Activated CD4-positive, alpha-beta memory T cell treated with anti-CD3 and anti-CD28 coated beads for 36 hours (primary cell): ENCODE measurements at regions not wholly inside any gene's neighbourhood (a gene's known extent, or its start where the extent isn't known, plus 50 kb on each side); places are given as distances from the start of the nearest gene placed in this dataset.
"Not testable (repeated sequence)": the region's sequence is repeated elsewhere in the genome, so short reads cannot be mapped to it uniquely, and the experiment has no call there.

Source experiments
- CTCF ChIA-PET: fragments of 350-600 bp; sonication (Branson Sonifier 250); formaldehyde crosslinking; loops from one replicate; lab custom pipeline; 2021; ENCODE audit warnings: antibody characterized with exemption, inconsistent platforms; lab: Charles Lee
- POLR2A ChIA-PET: fragments of 350-600 bp; sonication (Branson Sonifier 250); formaldehyde crosslinking; loops from one replicate; lab custom pipeline; 2021; ENCODE audit warnings: antibody characterized with exemption; lab: Charles Lee
- DNase-seq: peaks from one replicate; pipeline ENCODE4 v3.0.0-alpha.2; 2020
- H3K27ac Mint-ChIP-seq: one replicate; pipeline ENCODE4 v1.8.0; 2021; ENCODE audit warnings: mixed read lengths
- H3K27me3 Mint-ChIP-seq: one replicate; pipeline ENCODE4 v1.8.0; 2021; ENCODE audit warnings: mixed read lengths
- H3K36me3 Mint-ChIP-seq: one replicate; pipeline ENCODE4 v1.8.0; 2021; ENCODE audit warnings: mixed read lengths
- H3K4me1 Mint-ChIP-seq: one replicate; pipeline ENCODE4 v1.8.0; 2021; ENCODE audit warnings: low read depth, mixed read lengths
- H3K4me3 Mint-ChIP-seq: one replicate; pipeline ENCODE4 v1.8.0; 2021; ENCODE audit warnings: mild to moderate bottlenecking, mixed read lengths
- H3K9me3 Mint-ChIP-seq: one replicate; pipeline ENCODE4 v1.8.0; 2021; ENCODE audit warnings: mixed read lengths
- intact Hi-C: fragments of 100-400 bp; cut with micrococcal nuclease; formaldehyde crosslinking; loops from one replicate; pipeline ENCODE4 v1.15.1; 2023

DNA sequence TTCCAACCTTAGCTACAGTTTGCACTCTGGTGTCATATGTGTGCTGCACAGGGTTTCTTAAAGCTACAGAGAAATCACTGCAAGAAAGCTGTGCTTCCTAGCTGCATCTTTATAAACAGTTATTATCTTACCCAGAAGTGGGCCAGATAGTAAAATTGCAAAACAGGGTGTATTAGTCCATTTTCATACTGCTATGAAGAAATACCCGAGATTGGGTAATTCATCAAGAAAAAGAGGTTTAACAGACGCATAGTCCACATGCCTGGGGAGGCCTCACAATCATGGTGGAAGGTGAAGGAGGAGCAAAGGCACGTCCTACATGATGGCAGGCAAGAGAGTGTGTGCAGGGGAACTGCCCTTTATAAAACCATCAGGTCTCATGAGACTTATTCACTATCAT, 92.6 kb upstream of the AGA start:
- POLR2A ChIA-PET, H3K36me3 Mint-ChIP-seq, H3K27ac Mint-ChIP-seq, H3K4me1 Mint-ChIP-seq, CTCF ChIA-PET, intact Hi-C loops, H3K4me3 Mint-ChIP-seq, DNase-seq, H3K27me3 Mint-ChIP-seq, H3K9me3 Mint-ChIP-seq: not testable (repeated sequence)

DNA sequence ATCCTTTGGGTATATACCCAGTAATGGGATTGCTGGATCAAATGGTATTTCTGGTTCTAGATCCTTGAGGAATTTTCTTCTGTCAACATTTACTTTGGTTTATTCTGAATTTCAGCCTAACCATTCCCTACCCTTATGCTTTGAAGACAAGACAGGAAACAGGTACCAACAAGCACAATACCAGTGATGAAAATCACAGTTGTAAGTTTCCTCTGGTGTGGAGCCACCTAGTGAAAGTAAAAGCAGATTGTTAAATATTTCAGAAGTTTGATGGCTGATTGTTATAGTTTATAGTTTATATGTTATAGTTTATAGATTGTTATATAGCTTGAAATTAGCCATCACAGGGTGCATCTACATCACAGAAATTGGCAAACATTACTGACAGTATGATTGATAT, 104.5 kb upstream of the AGA start:
- ChIA-PET POLR2A (no interaction called here), CTCF (no interaction called here)
- Mint-ChIP-seq H3K27ac (no peak overlapping the region), H3K9me3 (no peaks in the 10 kb centered on the region), H3K4me3 (no peak overlapping the region), H3K36me3 (no peaks in the 10 kb centered on the region), H3K27me3 (no peaks in the 10 kb centered on the region), H3K4me1 (no peaks in the 10 kb centered on the region)
- intact Hi-C loops = no loop called here
- DNase-seq = no peak

DNA sequence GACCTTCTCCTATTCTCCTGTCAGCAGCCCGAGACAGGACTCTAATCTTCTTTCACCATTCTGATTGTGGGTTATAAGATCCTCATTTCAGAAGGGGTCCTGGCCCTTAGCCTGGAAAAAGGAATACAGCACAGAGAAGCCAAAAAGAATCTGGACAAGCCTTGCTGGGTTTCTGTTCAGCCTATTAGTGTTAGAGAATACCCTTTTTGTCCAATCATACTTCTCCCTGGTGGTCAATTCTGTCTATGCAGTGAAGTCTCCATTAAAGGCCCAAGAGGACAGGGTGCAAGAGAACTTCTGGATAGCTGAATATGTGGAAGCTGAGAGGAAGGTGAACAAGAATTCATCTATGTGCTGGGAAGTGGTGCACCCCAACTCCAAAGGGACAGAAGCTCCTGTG, 105.7 kb upstream of the AGA start:
- DNase-seq = no peak
- Mint-ChIP-seq H3K4me3 (no peak overlapping the region), H3K27me3 (no peaks in the 10 kb centered on the region), H3K36me3 (no peaks in the 10 kb centered on the region), H3K4me1 (no peaks in the 10 kb centered on the region), H3K9me3 (no peaks in the 10 kb centered on the region), H3K27ac (no peak overlapping the region)
- ChIA-PET POLR2A (no interaction called here), CTCF (no interaction called here)
- intact Hi-C loops = no loop called here

DNA sequence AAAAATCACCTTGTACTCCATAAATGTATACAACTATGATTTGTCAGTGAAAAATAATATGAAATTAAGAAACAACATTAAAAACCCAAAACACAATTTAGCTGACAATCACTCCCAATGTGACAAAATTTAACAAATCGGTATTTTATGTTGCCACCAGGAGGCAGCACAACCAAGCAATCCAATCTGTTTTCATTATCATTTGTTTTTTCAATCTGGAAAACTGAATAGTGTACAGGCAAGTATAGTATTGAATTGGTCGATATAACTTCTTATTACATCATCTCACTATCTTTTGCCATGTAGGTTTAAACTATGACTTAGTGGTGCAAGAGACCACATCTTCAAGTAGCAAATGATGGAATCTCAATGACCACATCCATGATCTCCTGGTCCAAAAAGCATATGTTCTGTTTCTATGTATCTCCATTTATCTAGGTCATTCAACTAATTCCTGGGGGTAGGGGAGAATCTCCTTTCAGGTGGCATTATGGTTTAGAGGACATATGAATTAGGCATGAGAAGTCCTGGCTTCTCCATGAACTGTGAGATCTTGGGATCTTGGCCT, 112.9 kb upstream of the AGA start:
- H3K36me3 Mint-ChIP-seq = no peaks in the 10 kb centered on the region
- DNase-seq = peak; percentile 26
- no peaks in the 10 kb centered on the region for H3K9me3 Mint-ChIP-seq
- H3K4me3 Mint-ChIP-seq = no peak overlapping the region
- H3K27me3 Mint-ChIP-seq = no peaks in the 10 kb centered on the region
- no peak overlapping the region for H3K27ac Mint-ChIP-seq
- CTCF ChIA-PET = interaction anchor here (0.9 to 1.5 kb wide), 6 partner anchors 11 to 560 kb away, joined by 3 to 7 read pairs (median 4); no protein-coding TSS in a partner anchor
- POLR2A ChIA-PET = no interaction called here
- no peaks in the 10 kb centered on the region for H3K4me1 Mint-ChIP-seq
- intact Hi-C loops = loop anchor here (2.0 kb wide), 1 partner anchor 304 kb away; no protein-coding TSS in a partner anchor

DNA sequence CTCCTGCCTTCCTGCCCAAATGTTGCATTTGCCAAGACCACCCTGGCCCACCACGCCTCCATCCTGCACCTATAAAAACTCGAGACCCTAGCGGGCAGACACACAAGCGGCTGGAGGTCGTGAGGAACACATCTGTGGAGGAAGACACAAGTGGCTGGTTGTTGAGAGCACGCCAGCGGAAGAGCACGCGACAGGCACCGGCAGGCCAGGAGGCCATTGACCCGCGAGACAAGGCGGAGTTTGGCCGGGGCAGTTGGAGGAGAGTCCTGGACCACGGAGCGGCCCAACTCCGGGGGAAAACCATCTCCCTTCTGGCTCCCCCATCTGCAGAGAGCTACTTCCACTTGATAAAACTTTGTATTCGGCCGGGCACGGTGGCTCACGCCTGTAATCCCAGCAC, 115.2 kb upstream of the AGA start:
- Mint-ChIP-seq H3K4me1 (no peaks in the 10 kb centered on the region), H3K27me3 (no peaks in the 10 kb centered on the region), H3K9me3 (no peaks in the 10 kb centered on the region), H3K4me3 (no peak overlapping the region), H3K36me3 (no peaks in the 10 kb centered on the region), H3K27ac (no peak overlapping the region)
- CTCF ChIA-PET = no interaction called here
- POLR2A ChIA-PET = no interaction called here
- intact Hi-C loops = no loop called here
- no peak for DNase-seq

DNA sequence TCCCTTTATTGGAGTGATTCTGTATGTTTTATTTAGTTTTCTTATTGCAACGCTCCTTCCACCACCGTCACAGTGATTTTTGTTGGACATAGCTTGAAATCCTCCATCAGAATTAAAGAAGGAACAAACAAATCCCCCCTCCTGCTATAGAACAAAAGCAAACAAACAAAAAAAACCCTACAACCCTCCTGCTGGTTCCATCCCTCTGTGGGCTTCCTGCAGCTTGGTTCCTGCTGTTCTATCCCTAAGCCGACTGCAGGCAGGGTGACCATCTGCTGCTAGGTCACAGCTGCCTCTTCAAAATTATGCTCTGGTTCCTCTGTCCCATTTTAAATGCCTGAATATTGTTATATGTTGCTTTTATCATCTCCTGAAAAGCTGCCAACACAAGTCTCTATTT, 116.8 kb upstream of the AGA start:
- DNase-seq = no peak
- Mint-ChIP-seq H3K36me3 (no peaks in the 10 kb centered on the region), H3K9me3 (no peaks in the 10 kb centered on the region), H3K4me3 (no peak overlapping the region), H3K27me3 (no peaks in the 10 kb centered on the region), H3K27ac (no peak overlapping the region), H3K4me1 (no peaks in the 10 kb centered on the region)
- CTCF ChIA-PET = interaction anchor here (1.0 kb wide), 1 partner anchor 309 kb away, joined by 3 read pairs; no protein-coding TSS in a partner anchor
- intact Hi-C loops = no loop called here
- POLR2A ChIA-PET = no interaction called here

DNA sequence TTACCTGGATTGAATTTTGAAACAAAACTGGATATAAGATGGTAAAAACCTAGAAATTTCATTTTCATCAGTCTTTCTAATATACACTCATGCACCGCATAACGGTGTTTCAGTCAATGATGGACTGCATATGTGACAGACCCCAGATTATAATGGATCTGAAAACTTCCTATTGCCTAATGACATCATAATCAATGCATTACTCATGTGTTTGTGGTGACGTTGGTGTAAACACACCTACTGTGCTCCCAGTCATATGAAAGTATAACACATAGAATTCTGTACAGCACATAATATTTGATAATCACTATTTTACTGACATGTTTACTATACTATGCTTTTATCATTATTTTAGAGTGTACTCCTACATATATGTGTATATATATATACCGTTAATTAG, 119.9 kb upstream of the AGA start:
- CTCF ChIA-PET = no interaction called here
- no peaks in the 10 kb centered on the region for H3K36me3 Mint-ChIP-seq
- intact Hi-C loops = no loop called here
- no peak overlapping the region for H3K27ac Mint-ChIP-seq
- POLR2A ChIA-PET = no interaction called here
- no peaks in the 10 kb centered on the region for H3K27me3 Mint-ChIP-seq
- no peaks in the 10 kb centered on the region for H3K4me1 Mint-ChIP-seq
- no peak for DNase-seq
- no peaks in the 10 kb centered on the region for H3K9me3 Mint-ChIP-seq
- H3K4me3 Mint-ChIP-seq = no peak overlapping the region

DNA sequence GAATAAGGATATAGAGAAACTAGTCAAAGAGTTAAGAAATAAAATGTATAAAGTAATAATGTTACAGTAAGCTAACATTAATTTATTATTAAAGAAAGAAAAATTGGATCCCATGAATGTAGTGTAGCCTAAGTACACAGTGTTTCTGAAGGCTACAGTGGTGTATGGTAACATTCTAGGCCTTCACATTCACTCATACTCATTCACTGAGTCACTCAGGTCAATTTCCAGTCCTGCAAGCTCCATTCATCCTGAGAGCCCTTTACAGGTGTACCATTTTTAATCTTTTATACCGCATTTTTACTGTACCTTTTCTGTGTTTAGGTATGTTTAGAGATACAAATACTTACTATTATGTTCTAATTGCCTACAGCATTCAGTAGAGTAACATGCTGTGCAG, 120.6 kb upstream of the AGA start:
- CTCF ChIA-PET = no interaction called here

DNA sequence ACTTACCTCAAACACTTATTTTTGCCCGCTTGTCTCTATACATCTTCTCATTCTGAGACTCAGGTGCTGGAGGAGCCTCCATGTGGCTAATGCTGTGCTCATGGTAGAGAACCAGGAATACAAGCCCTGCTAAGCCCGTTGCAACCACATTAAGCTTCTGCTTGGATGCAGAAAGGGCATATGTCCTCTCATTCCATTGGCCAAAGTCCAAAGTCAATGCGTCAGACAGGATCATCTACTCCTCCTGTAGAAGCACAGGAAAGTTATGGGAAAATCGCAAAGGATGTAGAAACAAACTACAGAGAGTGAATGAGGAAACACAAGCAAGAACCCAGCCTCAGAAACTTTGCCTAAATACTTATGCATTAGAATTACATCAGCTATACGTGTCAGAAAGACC, 124.5 kb upstream of the AGA start:
- H3K4me3 Mint-ChIP-seq = no peak overlapping the region
- no peaks in the 10 kb centered on the region for H3K27me3 Mint-ChIP-seq
- no peaks in the 10 kb centered on the region for H3K36me3 Mint-ChIP-seq
- H3K27ac Mint-ChIP-seq = no peak overlapping the region
- DNase-seq = no peak
- CTCF ChIA-PET = interaction anchor here (1.2 kb wide), 1 partner anchor 12 kb away, joined by 3 read pairs; no protein-coding TSS in a partner anchor
- H3K4me1 Mint-ChIP-seq = no peaks in the 10 kb centered on the region
- POLR2A ChIA-PET = no interaction called here
- intact Hi-C loops = no loop called here
- no peaks in the 10 kb centered on the region for H3K9me3 Mint-ChIP-seq

More for the DNA sequence above, 120.6 kb upstream of the AGA start:
- DNase-seq = no peak
- H3K27ac Mint-ChIP-seq = no peak overlapping the region
- H3K4me1 Mint-ChIP-seq = no peaks in the 10 kb centered on the region
- H3K27me3 Mint-ChIP-seq = no peaks in the 10 kb centered on the region
- no peaks in the 10 kb centered on the region for H3K36me3 Mint-ChIP-seq
- no peaks in the 10 kb centered on the region for H3K9me3 Mint-ChIP-seq
- POLR2A ChIA-PET = no interaction called here
- no peak overlapping the region for H3K4me3 Mint-ChIP-seq
- intact Hi-C loops = no loop called here

DNA sequence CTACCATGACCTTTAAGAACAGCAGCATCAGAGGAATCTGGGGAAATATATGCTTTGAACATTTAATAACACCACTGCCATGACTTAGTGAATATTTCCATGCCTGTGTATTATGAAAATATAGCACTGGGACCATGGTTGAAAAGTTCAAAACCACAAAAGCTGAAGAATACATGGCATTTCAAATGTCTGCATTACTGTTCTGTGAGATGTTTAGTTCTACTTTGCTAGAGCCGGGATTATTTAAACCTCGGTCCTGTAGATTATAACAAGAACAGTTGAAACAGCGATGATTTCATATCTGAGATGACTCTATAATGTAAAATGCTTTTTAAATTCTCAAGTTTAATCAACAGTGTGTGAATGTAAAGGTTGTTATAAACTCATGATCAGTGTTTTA, 126.7 kb upstream of the AGA start:
- H3K9me3 Mint-ChIP-seq = no peaks in the 10 kb centered on the region
- no peaks in the 10 kb centered on the region for H3K4me1 Mint-ChIP-seq
- ChIA-PET POLR2A (no interaction called here), CTCF (interaction anchor here (2.1 kb wide), 1 partner anchor 14 kb away, joined by 7 read pairs; no protein-coding TSS in a partner anchor)
- no peak overlapping the region for H3K4me3 Mint-ChIP-seq
- intact Hi-C loops = no loop called here
- DNase-seq = no peak
- no peaks in the 10 kb centered on the region for H3K27me3 Mint-ChIP-seq
- H3K27ac Mint-ChIP-seq = no peak overlapping the region
- no peaks in the 10 kb centered on the region for H3K36me3 Mint-ChIP-seq

DNA sequence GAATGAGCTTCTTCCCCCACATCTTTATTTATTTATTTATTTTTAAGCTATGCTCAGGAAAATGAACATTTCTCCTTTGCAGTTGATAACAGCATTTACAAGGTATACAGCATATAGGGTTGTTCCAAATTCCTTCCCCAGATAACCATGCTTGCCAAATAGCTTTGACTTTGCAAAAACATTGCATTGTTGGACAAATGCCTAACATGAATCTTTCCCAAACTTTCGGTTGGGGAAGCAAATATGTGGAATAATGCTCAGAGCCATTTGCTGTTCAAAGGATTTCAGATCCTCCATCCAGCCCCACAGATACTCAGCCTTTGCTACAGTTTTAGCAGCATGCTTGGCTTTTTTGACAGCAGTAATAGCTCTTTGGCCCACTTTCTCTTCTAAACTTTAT, 127.2 kb upstream of the AGA start:
- CTCF ChIA-PET = interaction anchor here (2.1 kb wide), 1 partner anchor 15 kb away, joined by 7 read pairs; no protein-coding TSS in a partner anchor

DNA sequence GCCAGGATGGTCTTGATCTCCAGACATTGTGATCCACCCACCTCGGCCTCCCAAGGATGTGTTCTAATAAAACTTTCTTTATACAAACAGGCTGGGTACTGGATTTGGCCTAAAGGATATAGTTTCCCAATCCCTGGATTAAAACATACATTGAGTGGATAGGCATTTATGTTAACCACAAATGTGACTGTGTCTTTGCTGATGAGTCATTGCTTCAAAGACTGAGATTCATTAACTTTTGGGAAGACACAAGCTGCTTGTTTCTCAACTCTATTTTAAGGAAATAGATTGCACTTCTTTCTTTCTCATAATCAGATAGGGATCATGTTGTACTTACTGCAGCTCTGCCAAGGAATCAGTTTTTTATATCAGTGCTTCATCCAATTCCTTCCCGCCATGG, 131.3 kb upstream of the AGA start:
- H3K9me3 Mint-ChIP-seq = no peaks in the 10 kb centered on the region
- DNase-seq = no peak
- H3K4me3 Mint-ChIP-seq = no peak overlapping the region
- H3K27ac Mint-ChIP-seq = no peak overlapping the region
- H3K36me3 Mint-ChIP-seq = no peaks in the 10 kb centered on the region
- ChIA-PET CTCF (no interaction called here), POLR2A (no interaction called here)
- no peaks in the 10 kb centered on the region for H3K4me1 Mint-ChIP-seq
- intact Hi-C loops = no loop called here
- H3K27me3 Mint-ChIP-seq = no peaks in the 10 kb centered on the region

More for the DNA sequence above, 127.2 kb upstream of the AGA start:
- H3K4me3 Mint-ChIP-seq = no peak overlapping the region
- no peaks in the 10 kb centered on the region for H3K27me3 Mint-ChIP-seq
- no peaks in the 10 kb centered on the region for H3K4me1 Mint-ChIP-seq
- POLR2A ChIA-PET = no interaction called here
- H3K9me3 Mint-ChIP-seq = no peaks in the 10 kb centered on the region
- no peak overlapping the region for H3K27ac Mint-ChIP-seq
- H3K36me3 Mint-ChIP-seq = no peaks in the 10 kb centered on the region
- no peak for DNase-seq
- intact Hi-C loops = no loop called here

DNA sequence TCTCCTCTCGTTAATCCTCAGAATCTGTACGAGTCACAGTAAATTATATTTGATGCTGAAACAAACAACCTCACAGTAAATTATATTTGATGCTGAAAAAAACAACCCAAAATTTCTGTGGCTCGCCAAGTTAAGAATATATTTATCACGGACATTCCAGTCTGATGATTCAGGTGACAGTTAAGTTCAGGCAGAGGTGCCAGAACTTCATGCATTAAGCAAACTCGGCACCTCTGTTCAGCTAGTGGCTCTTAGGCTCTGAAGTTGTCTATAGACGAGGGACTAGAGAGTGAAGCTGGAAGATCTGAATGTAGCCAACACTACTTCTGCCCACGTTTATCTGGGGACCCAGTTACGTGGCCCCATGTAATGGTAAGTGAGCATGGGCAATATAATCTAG, 132.2 kb upstream of the AGA start:
- CTCF ChIA-PET = no interaction called here
- H3K9me3 Mint-ChIP-seq = no peaks in the 10 kb centered on the region
- H3K27me3 Mint-ChIP-seq = no peaks in the 10 kb centered on the region
- H3K36me3 Mint-ChIP-seq = no peaks in the 10 kb centered on the region
- H3K27ac Mint-ChIP-seq = no peak overlapping the region
- H3K4me3 Mint-ChIP-seq = no peak overlapping the region
- intact Hi-C loops = no loop called here
- no peaks in the 10 kb centered on the region for H3K4me1 Mint-ChIP-seq
- POLR2A ChIA-PET = no interaction called here
- no peak for DNase-seq
